OCI-LY7 (cell line): ENCODE measurements at regions not wholly inside any gene's neighbourhood (a gene's known extent, or its start where the extent isn't known, plus 50 kb on each side); places are given as distances from the start of the nearest gene placed in this dataset.
"Not testable (repeated sequence)": the region's sequence is repeated elsewhere in the genome, so short reads cannot be mapped to it uniquely, and the experiment has no call there.

ENCODE experiments used
- BruUV-seq: library from RNA; stranded (reverse); fragments of 400-500 nt; replicated peaks from 2 replicates; lab custom pipeline; 2021; lab: Mats Ljungman, UMichigan
- CTCF ChIA-PET: fragments of 300-600 bp; sonication (Branson Sonifier 250); formaldehyde crosslinking; loops from one replicate; lab custom pipeline; 2022; ENCODE audit warnings: antibody characterized with exemption; ENCODE audit not compliant: unreplicated experiment; lab: Charles Lee
- POLR2A ChIA-PET: fragments of 300-600 bp; sonication (Branson Sonifier 250); formaldehyde crosslinking; loops from one replicate; lab custom pipeline; 2022; ENCODE audit warnings: antibody characterized with exemption; lab: Charles Lee
- DNase-seq: peaks from one replicate; pipeline ENCODE4 v3.0.0-alpha.2; 2015; ENCODE audit warnings: low spot score
- H2AFZ ChIP-seq: fragments of 200-600 bp; sonication (generic), shearing (Covaris generic); 2 replicates; pipeline ENCODE4 v1.6.1; 2014; ENCODE audit warnings: mild to moderate bottlenecking, antibody characterized with exemption, low read length, moderate library complexity
- H3K27ac ChIP-seq: fragments of 200-600 bp; sonication (generic); 2 replicates; pipeline ENCODE4 v1.5.1; 2014; ENCODE audit warnings: mixed run types, low read depth, mild to moderate bottlenecking, moderate library complexity, low read length, inconsistent platforms; ENCODE audit not compliant: poor library complexity, severe bottlenecking
- H3K36me3 ChIP-seq: fragments of 200-600 bp; sonication (generic); 2 replicates; pipeline ENCODE4 v1.6.1; 2014; ENCODE audit warnings: mild to moderate bottlenecking, antibody characterized with exemption, low read length, moderate library complexity, mixed read lengths; ENCODE audit not compliant: insufficient read depth
- H3K4me1 ChIP-seq: fragments of 200-600 bp; sonication (generic); 2 replicates; pipeline ENCODE4 v1.5.1; 2014; ENCODE audit warnings: mild to moderate bottlenecking, low read length; ENCODE audit not compliant: insufficient read depth, poor library complexity, severe bottlenecking
- H3K4me2 ChIP-seq: fragments of 200-600 bp; sonication (generic); 2 replicates; pipeline ENCODE4 v1.6.1; 2014; ENCODE audit warnings: mild to moderate bottlenecking, low read length
- H3K4me3 ChIP-seq: fragments of 200-600 bp; sonication (generic); 2 replicates; pipeline ENCODE4 v1.5.1; 2014; ENCODE audit warnings: mild to moderate bottlenecking, low read depth, low read length; ENCODE audit not compliant: poor library complexity, severe bottlenecking
- H3K79me2 ChIP-seq: fragments of 200-600 bp; sonication (generic); 2 replicates; pipeline ENCODE4 v1.6.1; 2016; ENCODE audit warnings: low read depth, mild to moderate bottlenecking, low read length, moderate library complexity, mixed read lengths; ENCODE audit not compliant: insufficient read depth
- H3K9me2 ChIP-seq: fragments of 200-600 bp; sonication (generic); 2 replicates; pipeline ENCODE4 v1.6.1; 2016; ENCODE audit warnings: mild to moderate bottlenecking, low read length, mixed read lengths; ENCODE audit not compliant: insufficient read depth
- H3K9me3 ChIP-seq: fragments of 200-600 bp; sonication (generic); 2 replicates; pipeline ENCODE4 v1.6.1; 2014; ENCODE audit warnings: mild to moderate bottlenecking, mixed run types, low read length, mixed read lengths
- H4K20me1 ChIP-seq: fragments of 200-600 bp; sonication (generic); 2 replicates; pipeline ENCODE4 v1.6.1; 2014; ENCODE audit warnings: mild to moderate bottlenecking, antibody characterized with exemption, low read length, moderate library complexity, mixed read lengths; ENCODE audit not compliant: insufficient read depth
- EZH2phosphoT487 ChIP-seq: fragments of 200-600 bp; sonication (generic); IDR thresholded peaks from 2 replicates; pipeline ENCODE4 v1.6.1; 2018; ENCODE audit warnings: low read depth, borderline replicate concordance, mild to moderate bottlenecking, mixed run types, antibody characterized with exemption, low read length, moderate library complexity, mixed read lengths
- intact Hi-C: fragments of 100-400 bp; cut with micrococcal nuclease; formaldehyde crosslinking; loops from one replicate; pipeline ENCODE4 v1.10.0; 2022; ENCODE audit not compliant: unreplicated experiment
- TF ChIP-seq, protein P1 (sequence below): fragments of 200-600 bp; sonication (generic); conservative IDR thresholded peaks from 2 replicates; pipeline ENCODE4 v1.5.1; 2014; ENCODE audit warnings: mild to moderate bottlenecking, antibody characterized with exemption, low read length, moderate library complexity, mixed read lengths

GRCh38 chr5:161002571-161003074 is 150.6 kb upstream of the ATP10B start:
- H2AFZ ChIP-seq, result no peak overlapping the region
- no peak for TF ChIP-seq EZH2phosphoT487
- TF ChIP-seq, protein P1, sequence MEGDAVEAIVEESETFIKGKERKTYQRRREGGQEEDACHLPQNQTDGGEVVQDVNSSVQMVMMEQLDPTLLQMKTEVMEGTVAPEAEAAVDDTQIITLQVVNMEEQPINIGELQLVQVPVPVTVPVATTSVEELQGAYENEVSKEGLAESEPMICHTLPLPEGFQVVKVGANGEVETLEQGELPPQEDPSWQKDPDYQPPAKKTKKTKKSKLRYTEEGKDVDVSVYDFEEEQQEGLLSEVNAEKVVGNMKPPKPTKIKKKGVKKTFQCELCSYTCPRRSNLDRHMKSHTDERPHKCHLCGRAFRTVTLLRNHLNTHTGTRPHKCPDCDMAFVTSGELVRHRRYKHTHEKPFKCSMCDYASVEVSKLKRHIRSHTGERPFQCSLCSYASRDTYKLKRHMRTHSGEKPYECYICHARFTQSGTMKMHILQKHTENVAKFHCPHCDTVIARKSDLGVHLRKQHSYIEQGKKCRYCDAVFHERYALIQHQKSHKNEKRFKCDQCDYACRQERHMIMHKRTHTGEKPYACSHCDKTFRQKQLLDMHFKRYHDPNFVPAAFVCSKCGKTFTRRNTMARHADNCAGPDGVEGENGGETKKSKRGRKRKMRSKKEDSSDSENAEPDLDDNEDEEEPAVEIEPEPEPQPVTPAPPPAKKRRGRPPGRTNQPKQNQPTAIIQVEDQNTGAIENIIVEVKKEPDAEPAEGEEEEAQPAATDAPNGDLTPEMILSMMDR, result no peak
- no peak overlapping the region for H3K4me2 ChIP-seq
- DNase-seq, result no peak
- H3K9me3 ChIP-seq, result no peaks in the 10 kb centered on the region
- no TSS peak for BruUV-seq
- ChIA-PET POLR2A (no interaction called here), CTCF (no interaction called here)
- H3K9me2 ChIP-seq, result no peaks in the 10 kb centered on the region
- no peaks in the 10 kb centered on the region for H3K36me3 ChIP-seq
- H4K20me1 ChIP-seq, result no peaks in the 10 kb centered on the region
- no peak overlapping the region for H3K4me3 ChIP-seq
- intact Hi-C loops, result no loop called here
- no peaks in the 10 kb centered on the region for H3K79me2 ChIP-seq
- H3K4me1 ChIP-seq, result no peaks in the 10 kb centered on the region
- no peak overlapping the region for H3K27ac ChIP-seq

GRCh38 chr5:161001604-161002003 is 149.6 kb upstream of the ATP10B start:
- BruUV-seq, result no TSS peak
- Histone ChIP-seq H3K9me3 (no peaks in the 10 kb centered on the region), H3K4me3 (no peak overlapping the region), H3K27ac (no peak overlapping the region), H2AFZ (no peak overlapping the region), H3K36me3 (no peaks in the 10 kb centered on the region), H4K20me1 (no peaks in the 10 kb centered on the region), H3K4me2 (no peak overlapping the region), H3K4me1 (no peaks in the 10 kb centered on the region), H3K9me2 (no peaks in the 10 kb centered on the region), H3K79me2 (no peaks in the 10 kb centered on the region)
- TF ChIP-seq, protein P1, result no peak
- intact Hi-C loops, result no loop called here
- POLR2A ChIA-PET, result no interaction called here
- DNase-seq, result no peak
- CTCF ChIA-PET, result no interaction called here

- H3K79me2 ChIP-seq, CTCF ChIA-PET, DNase-seq, H3K9me3 ChIP-seq, H3K36me3 ChIP-seq, H3K4me3 ChIP-seq, H3K27ac ChIP-seq, H3K4me1 ChIP-seq, POLR2A ChIA-PET, H4K20me1 ChIP-seq, H3K9me2 ChIP-seq, H2AFZ ChIP-seq, H3K4me2 ChIP-seq, BruUV-seq, intact Hi-C loops: not testable (repeated sequence)
Observed at GRCh38 chr5:161001142-161001541, 149.1 kb upstream of the ATP10B start.
